Nephron progenitor cell (in vitro differentiated cells): ENCODE measurements at regions not wholly inside any gene's neighbourhood (a gene's known extent, or its start where the extent isn't known, plus 50 kb on each side); places are given as distances from the start of the nearest gene placed in this dataset.

Experiments used
- DNase-seq: peaks from one replicate; pipeline ENCODE4 v3.0.0; 2021
- H3K27ac Mint-ChIP-seq: 2 replicates; pipeline ENCODE4 v1.8.0; 2021; ENCODE audit warnings: mild to moderate bottlenecking, moderate library complexity, mixed read lengths
- H3K27me3 Mint-ChIP-seq: 2 replicates; pipeline ENCODE4 v1.8.0; 2021; ENCODE audit warnings: mild to moderate bottlenecking, low read depth, mixed read lengths; ENCODE audit not compliant: poor library complexity
- H3K36me3 Mint-ChIP-seq: 2 replicates; pipeline ENCODE4 v1.8.0; 2021; ENCODE audit warnings: low read depth, mixed read lengths
- H3K4me1 Mint-ChIP-seq: 2 replicates; pipeline ENCODE4 v1.8.0; 2021; ENCODE audit warnings: mixed read lengths
- H3K4me3 Mint-ChIP-seq: 2 replicates; pipeline ENCODE4 v1.8.0; 2021; ENCODE audit warnings: mild to moderate bottlenecking, moderate library complexity, mixed read lengths
- H3K9me3 Mint-ChIP-seq: 2 replicates; pipeline ENCODE4 v1.8.0; 2021; ENCODE audit warnings: mild to moderate bottlenecking, moderate library complexity, mixed read lengths
- CTCF ChIP-seq: fragments of 200-600 bp; sonication (generic); IDR thresholded peaks from 2 replicates; pipeline ENCODE4 v1.5.0; 2021; ENCODE audit warnings: antibody characterized with exemption

GRCh38 chr6:6401401-6401800 lies 80.9 kb upstream of the F13A1 start:
- no peak for DNase-seq
- H3K9me3 Mint-ChIP-seq, result no peaks in the 10 kb centered on the region
- H3K27me3 Mint-ChIP-seq, result peaks cover 23% of the 10 kb centered on the region
- H3K4me3 Mint-ChIP-seq, result no peak overlapping the region
- H3K27ac Mint-ChIP-seq, result no peak overlapping the region
- no peaks in the 10 kb centered on the region for H3K36me3 Mint-ChIP-seq
- no peak for TF ChIP-seq CTCF
- H3K4me1 Mint-ChIP-seq, result no peaks in the 10 kb centered on the region

- no peak overlapping the region for H3K4me3 Mint-ChIP-seq
- H3K36me3 Mint-ChIP-seq, result no peaks in the 10 kb centered on the region
- no peak overlapping the region for H3K27ac Mint-ChIP-seq
- H3K9me3 Mint-ChIP-seq, result no peaks in the 10 kb centered on the region
- DNase-seq, result no peak
- no peak for TF ChIP-seq CTCF
- H3K4me1 Mint-ChIP-seq, result no peaks in the 10 kb centered on the region
- peaks cover 19% of the 10 kb centered on the region for H3K27me3 Mint-ChIP-seq
These were observed 81.5 kb upstream of the F13A1 start for GRCh38 chr6:6402006-6402405.

GRCh38 chr6:6402591-6402990 lies 82.1 kb upstream of the F13A1 start:
- H3K4me3 Mint-ChIP-seq, result no peak overlapping the region

GRCh38 chr6:6405031-6405430 lies 84.6 kb upstream of the F13A1 start:
- Mint-ChIP-seq H3K4me1 (no peaks in the 10 kb centered on the region), H3K36me3 (no peaks in the 10 kb centered on the region), H3K27me3 (peaks cover 13% of the 10 kb centered on the region), H3K4me3 (no peak overlapping the region), H3K9me3 (no peaks in the 10 kb centered on the region), H3K27ac (no peak overlapping the region)
- no peak for TF ChIP-seq CTCF
- DNase-seq, result no peak

More at GRCh38 chr6:6402591-6402990, 82.1 kb upstream of the F13A1 start:
- no peak for DNase-seq
- Mint-ChIP-seq H3K27ac (no peak overlapping the region), H3K4me1 (no peaks in the 10 kb centered on the region), H3K36me3 (no peaks in the 10 kb centered on the region), H3K27me3 (peaks cover 14% of the 10 kb centered on the region), H3K9me3 (no peaks in the 10 kb centered on the region)
- TF ChIP-seq CTCF, result no peak

GRCh38 chr6:6405997-6406714 lies 85.7 kb upstream of the F13A1 start:
- H3K4me3 Mint-ChIP-seq, result no peak overlapping the region
- H3K27me3 Mint-ChIP-seq, result peaks cover 7% of the 10 kb centered on the region
- H3K27ac Mint-ChIP-seq, result no peak overlapping the region
- TF ChIP-seq CTCF, result no peak
- no peaks in the 10 kb centered on the region for H3K36me3 Mint-ChIP-seq
- no peaks in the 10 kb centered on the region for H3K4me1 Mint-ChIP-seq
- DNase-seq, result no peak
- no peaks in the 10 kb centered on the region for H3K9me3 Mint-ChIP-seq

GRCh38 chr6:6406715-6407070 lies 86.2 kb upstream of the F13A1 start:
- Mint-ChIP-seq H3K4me1 (no peaks in the 10 kb centered on the region), H3K27ac (no peak overlapping the region), H3K27me3 (peaks cover 7% of the 10 kb centered on the region), H3K36me3 (no peaks in the 10 kb centered on the region), H3K9me3 (no peaks in the 10 kb centered on the region), H3K4me3 (no peak overlapping the region)
- no peak for DNase-seq
- no peak for TF ChIP-seq CTCF
